ENCODE measurements at regions not wholly inside any gene's neighbourhood (a gene's known extent, or its start where the extent isn't known, plus 50 kb on each side); places are given as distances from the start of the nearest gene placed in this dataset.

DNA sequence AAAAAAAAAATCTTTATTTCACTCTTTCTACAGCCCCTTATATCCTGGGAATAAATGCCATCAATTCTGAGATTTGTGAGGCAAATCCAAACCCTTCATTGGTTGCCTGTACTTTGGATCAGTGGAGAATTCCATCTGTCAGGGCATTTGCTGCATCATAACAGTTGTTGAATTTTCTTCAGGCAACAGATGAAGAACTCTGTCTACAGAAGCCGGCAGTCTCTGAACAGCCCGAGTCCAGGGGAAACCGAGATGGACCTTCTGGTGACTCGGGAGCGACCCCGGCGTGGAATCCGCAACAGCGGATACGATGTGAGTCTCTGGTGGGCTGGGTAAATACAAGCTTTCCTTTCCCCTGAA is 82.3 kb downstream of the C11orf91 start:
- Histone ChIP-seq H3K9me2 (replicated peaks; ENCODE audit: insufficient read depth, low read length) (no peaks in the 10 kb centered on the region), H3K27ac (ENCODE audit: low read depth, low read length) (no peak overlapping the region), H3K9me3 (ENCODE audit: insufficient read depth, low read length) (no peaks in the 10 kb centered on the region), H4K20me1 (ENCODE audit: low read depth, low read length) (no peaks in the 10 kb centered on the region), H3K4me2 (ENCODE audit: low read depth, low read length, poor library complexity, severe bottlenecking) (no peak overlapping the region), H3K79me2 (ENCODE audit: insufficient read depth, low read length) (no peaks in the 10 kb centered on the region), H2AFZ (ENCODE audit: low read depth, low read length, severe bottlenecking) (no peak overlapping the region), H3K4me3 (ENCODE audit: insufficient read depth, low read length, poor library complexity, severe bottlenecking) (no peak overlapping the region), H3K27me3 (ENCODE audit: low read length) (no peaks in the 10 kb centered on the region), H3F3A (ENCODE audit: insufficient read depth) (no peaks in the 10 kb centered on the region), H3K9ac (ENCODE audit: low read length) (no peak overlapping the region), H3K36me3 (ENCODE audit: low read length) (no peaks in the 10 kb centered on the region)
- TF ChIP-seq CTCF (IDR thresholded peaks at IDR 0.05; ENCODE audit: insufficient read depth, low read length, poor library complexity, severe bottlenecking) (no peak), EZH2phosphoT487 (conservative IDR thresholded peaks at IDR 0.05; ENCODE audit: low read length) (no peak)

DNA sequence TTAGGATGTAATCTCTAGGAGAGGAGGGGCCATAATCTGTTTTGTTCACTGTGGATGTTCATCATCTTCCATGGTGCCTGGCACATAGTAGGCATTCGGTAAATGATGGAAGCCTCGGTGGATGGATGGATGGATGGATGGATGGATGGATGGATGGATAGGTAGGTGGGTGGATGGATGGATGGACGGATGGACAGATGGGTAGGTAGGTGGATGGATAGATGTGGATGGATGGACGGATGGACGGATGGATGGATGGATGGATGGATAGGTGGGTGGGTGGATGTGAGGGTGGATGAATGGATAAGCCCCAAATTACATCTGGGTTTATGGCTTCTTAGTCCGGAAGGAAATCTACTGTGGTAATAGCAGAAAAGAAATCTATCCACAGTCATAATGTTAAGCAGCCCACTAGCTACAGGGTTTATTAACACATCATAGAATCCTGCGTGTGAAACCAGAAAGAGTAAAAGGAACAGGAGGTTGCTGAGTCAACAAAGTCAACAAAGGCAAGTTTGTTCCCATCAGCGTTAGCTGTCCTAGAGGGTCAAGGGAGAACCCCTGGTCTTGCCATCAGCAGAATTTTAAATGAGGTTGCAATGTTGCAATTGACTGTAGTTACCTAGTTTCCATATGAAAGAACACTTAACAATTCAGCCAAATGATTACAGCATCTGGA is 82.8 kb downstream of the C11orf91 start:
- Histone ChIP-seq H3K36me3 (ENCODE audit: low read length) (no peaks in the 10 kb centered on the region), H3K9me3 (ENCODE audit: insufficient read depth, low read length) (no peaks in the 10 kb centered on the region), H2AFZ (ENCODE audit: low read depth, low read length, severe bottlenecking) (no peak overlapping the region), H3K4me3 (ENCODE audit: insufficient read depth, low read length, poor library complexity, severe bottlenecking) (no peak overlapping the region), H3K4me2 (ENCODE audit: low read depth, low read length, poor library complexity, severe bottlenecking) (no peak overlapping the region), H4K20me1 (ENCODE audit: low read depth, low read length) (no peaks in the 10 kb centered on the region), H3K79me2 (ENCODE audit: insufficient read depth, low read length) (no peaks in the 10 kb centered on the region), H3K9ac (ENCODE audit: low read length) (no peak overlapping the region), H3K27ac (ENCODE audit: low read depth, low read length) (no peak overlapping the region), H3F3A (ENCODE audit: insufficient read depth) (no peaks in the 10 kb centered on the region), H3K9me2 (replicated peaks; ENCODE audit: insufficient read depth, low read length) (no peaks in the 10 kb centered on the region), H3K27me3 (ENCODE audit: low read length) (no peaks in the 10 kb centered on the region)
- TF ChIP-seq EZH2phosphoT487 (conservative IDR thresholded peaks at IDR 0.05; ENCODE audit: low read length) (no peak), CTCF (IDR thresholded peaks at IDR 0.05; ENCODE audit: insufficient read depth, low read length, poor library complexity, severe bottlenecking) (no peak)

- H3K4me3 ChIP-seq (ENCODE audit: insufficient read depth, low read length, poor library complexity, severe bottlenecking), result no peak overlapping the region
- H3K36me3 ChIP-seq (ENCODE audit: low read length), result no peaks in the 10 kb centered on the region
- no peak overlapping the region for H3K27ac ChIP-seq (ENCODE audit: low read depth, low read length)
- H3K9me2 ChIP-seq (replicated peaks; ENCODE audit: insufficient read depth, low read length), result no peaks in the 10 kb centered on the region
- no peaks in the 10 kb centered on the region for H3K9me3 ChIP-seq (ENCODE audit: insufficient read depth, low read length)
- H3K27me3 ChIP-seq (ENCODE audit: low read length), result no peaks in the 10 kb centered on the region
- no peak overlapping the region for H2AFZ ChIP-seq (ENCODE audit: low read depth, low read length, severe bottlenecking)
- no peak overlapping the region for H3K4me2 ChIP-seq (ENCODE audit: low read depth, low read length, poor library complexity, severe bottlenecking)
- H3K79me2 ChIP-seq (ENCODE audit: insufficient read depth, low read length), result no peaks in the 10 kb centered on the region
- no peaks in the 10 kb centered on the region for H3F3A ChIP-seq (ENCODE audit: insufficient read depth)
- H3K9ac ChIP-seq (ENCODE audit: low read length), result no peak overlapping the region
- H4K20me1 ChIP-seq (ENCODE audit: low read depth, low read length), result no peaks in the 10 kb centered on the region
- no peak for TF ChIP-seq EZH2phosphoT487 (conservative IDR thresholded peaks at IDR 0.05; ENCODE audit: low read length)
- TF ChIP-seq CTCF (IDR thresholded peaks at IDR 0.05; ENCODE audit: insufficient read depth, low read length, poor library complexity, severe bottlenecking), result no peak
These were observed 84.1 kb downstream of the C11orf91 start for GRCh38 chr11:33616552-33616951.
